OCI-LY7 (cell line): ENCODE measurements at regions not wholly inside any gene's neighbourhood (a gene's known extent, or its start where the extent isn't known, plus 50 kb on each side); places are given as distances from the start of the nearest gene placed in this dataset.

ENCODE experiments used
- BruUV-seq: library from RNA; stranded (reverse); fragments of 400-500 nt; replicated peaks from 2 replicates; lab custom pipeline; 2021; lab: Mats Ljungman, UMichigan
- CTCF ChIA-PET: fragments of 300-600 bp; sonication (Branson Sonifier 250); formaldehyde crosslinking; loops from one replicate; lab custom pipeline; 2022; ENCODE audit warnings: antibody characterized with exemption; ENCODE audit not compliant: unreplicated experiment; lab: Charles Lee
- POLR2A ChIA-PET: fragments of 300-600 bp; sonication (Branson Sonifier 250); formaldehyde crosslinking; loops from one replicate; lab custom pipeline; 2022; ENCODE audit warnings: antibody characterized with exemption; lab: Charles Lee
- DNase-seq: peaks from one replicate; pipeline ENCODE4 v3.0.0-alpha.2; 2015; ENCODE audit warnings: low spot score
- H2AFZ ChIP-seq: fragments of 200-600 bp; sonication (generic), shearing (Covaris generic); 2 replicates; pipeline ENCODE4 v1.6.1; 2014; ENCODE audit warnings: mild to moderate bottlenecking, antibody characterized with exemption, low read length, moderate library complexity
- H3K27ac ChIP-seq: fragments of 200-600 bp; sonication (generic); 2 replicates; pipeline ENCODE4 v1.5.1; 2014; ENCODE audit warnings: mixed run types, low read depth, mild to moderate bottlenecking, moderate library complexity, low read length, inconsistent platforms; ENCODE audit not compliant: poor library complexity, severe bottlenecking
- H3K36me3 ChIP-seq: fragments of 200-600 bp; sonication (generic); 2 replicates; pipeline ENCODE4 v1.6.1; 2014; ENCODE audit warnings: mild to moderate bottlenecking, antibody characterized with exemption, low read length, moderate library complexity, mixed read lengths; ENCODE audit not compliant: insufficient read depth
- H3K4me1 ChIP-seq: fragments of 200-600 bp; sonication (generic); 2 replicates; pipeline ENCODE4 v1.5.1; 2014; ENCODE audit warnings: mild to moderate bottlenecking, low read length; ENCODE audit not compliant: insufficient read depth, poor library complexity, severe bottlenecking
- H3K4me2 ChIP-seq: fragments of 200-600 bp; sonication (generic); 2 replicates; pipeline ENCODE4 v1.6.1; 2014; ENCODE audit warnings: mild to moderate bottlenecking, low read length
- H3K4me3 ChIP-seq: fragments of 200-600 bp; sonication (generic); 2 replicates; pipeline ENCODE4 v1.5.1; 2014; ENCODE audit warnings: mild to moderate bottlenecking, low read depth, low read length; ENCODE audit not compliant: poor library complexity, severe bottlenecking
- H3K79me2 ChIP-seq: fragments of 200-600 bp; sonication (generic); 2 replicates; pipeline ENCODE4 v1.6.1; 2016; ENCODE audit warnings: low read depth, mild to moderate bottlenecking, low read length, moderate library complexity, mixed read lengths; ENCODE audit not compliant: insufficient read depth
- H3K9me2 ChIP-seq: fragments of 200-600 bp; sonication (generic); 2 replicates; pipeline ENCODE4 v1.6.1; 2016; ENCODE audit warnings: mild to moderate bottlenecking, low read length, mixed read lengths; ENCODE audit not compliant: insufficient read depth
- H3K9me3 ChIP-seq: fragments of 200-600 bp; sonication (generic); 2 replicates; pipeline ENCODE4 v1.6.1; 2014; ENCODE audit warnings: mild to moderate bottlenecking, mixed run types, low read length, mixed read lengths
- H4K20me1 ChIP-seq: fragments of 200-600 bp; sonication (generic); 2 replicates; pipeline ENCODE4 v1.6.1; 2014; ENCODE audit warnings: mild to moderate bottlenecking, antibody characterized with exemption, low read length, moderate library complexity, mixed read lengths; ENCODE audit not compliant: insufficient read depth
- EZH2phosphoT487 ChIP-seq: fragments of 200-600 bp; sonication (generic); IDR thresholded peaks from 2 replicates; pipeline ENCODE4 v1.6.1; 2018; ENCODE audit warnings: low read depth, borderline replicate concordance, mild to moderate bottlenecking, mixed run types, antibody characterized with exemption, low read length, moderate library complexity, mixed read lengths
- intact Hi-C: fragments of 100-400 bp; cut with micrococcal nuclease; formaldehyde crosslinking; loops from one replicate; pipeline ENCODE4 v1.10.0; 2022; ENCODE audit not compliant: unreplicated experiment
- TF ChIP-seq, protein P1 (sequence below): fragments of 200-600 bp; sonication (generic); conservative IDR thresholded peaks from 2 replicates; pipeline ENCODE4 v1.5.1; 2014; ENCODE audit warnings: mild to moderate bottlenecking, antibody characterized with exemption, low read length, moderate library complexity, mixed read lengths

DNA sequence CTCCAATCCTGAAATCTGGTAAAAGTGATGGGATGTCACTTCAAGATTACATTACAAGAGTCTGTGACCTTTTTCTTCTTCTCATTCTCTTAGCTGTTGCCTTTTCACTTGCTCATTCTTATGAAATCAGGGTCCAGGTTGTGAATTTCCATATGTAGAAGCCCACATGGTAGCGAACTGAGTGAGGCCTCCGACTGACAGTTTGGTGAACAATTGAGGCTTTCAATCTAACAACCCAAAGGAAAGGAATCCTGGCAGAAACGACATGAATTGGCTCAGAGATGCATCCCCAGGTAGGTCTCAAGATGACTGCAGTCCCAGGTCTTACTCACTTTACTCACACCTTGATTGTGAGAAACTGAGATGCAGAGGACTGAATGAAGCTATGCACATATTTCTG lies 203.4 kb upstream of the FAT4 start:
- Histone ChIP-seq H3K4me1 (no peaks in the 10 kb centered on the region), H3K4me2 (no peak overlapping the region), H3K79me2 (no peaks in the 10 kb centered on the region), H3K27ac (no peak overlapping the region), H3K4me3 (no peak overlapping the region), H3K36me3 (no peaks in the 10 kb centered on the region), H2AFZ (no peak overlapping the region), H3K9me3 (no peaks in the 10 kb centered on the region), H4K20me1 (no peaks in the 10 kb centered on the region), H3K9me2 (no peaks in the 10 kb centered on the region)
- POLR2A ChIA-PET: no interaction called here
- CTCF ChIA-PET: no interaction called here
- no peak for TF ChIP-seq EZH2phosphoT487
- TF ChIP-seq, protein P1, sequence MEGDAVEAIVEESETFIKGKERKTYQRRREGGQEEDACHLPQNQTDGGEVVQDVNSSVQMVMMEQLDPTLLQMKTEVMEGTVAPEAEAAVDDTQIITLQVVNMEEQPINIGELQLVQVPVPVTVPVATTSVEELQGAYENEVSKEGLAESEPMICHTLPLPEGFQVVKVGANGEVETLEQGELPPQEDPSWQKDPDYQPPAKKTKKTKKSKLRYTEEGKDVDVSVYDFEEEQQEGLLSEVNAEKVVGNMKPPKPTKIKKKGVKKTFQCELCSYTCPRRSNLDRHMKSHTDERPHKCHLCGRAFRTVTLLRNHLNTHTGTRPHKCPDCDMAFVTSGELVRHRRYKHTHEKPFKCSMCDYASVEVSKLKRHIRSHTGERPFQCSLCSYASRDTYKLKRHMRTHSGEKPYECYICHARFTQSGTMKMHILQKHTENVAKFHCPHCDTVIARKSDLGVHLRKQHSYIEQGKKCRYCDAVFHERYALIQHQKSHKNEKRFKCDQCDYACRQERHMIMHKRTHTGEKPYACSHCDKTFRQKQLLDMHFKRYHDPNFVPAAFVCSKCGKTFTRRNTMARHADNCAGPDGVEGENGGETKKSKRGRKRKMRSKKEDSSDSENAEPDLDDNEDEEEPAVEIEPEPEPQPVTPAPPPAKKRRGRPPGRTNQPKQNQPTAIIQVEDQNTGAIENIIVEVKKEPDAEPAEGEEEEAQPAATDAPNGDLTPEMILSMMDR: no peak
- intact Hi-C loops: no loop called here
- no TSS peak for BruUV-seq
- no peak for DNase-seq

DNA sequence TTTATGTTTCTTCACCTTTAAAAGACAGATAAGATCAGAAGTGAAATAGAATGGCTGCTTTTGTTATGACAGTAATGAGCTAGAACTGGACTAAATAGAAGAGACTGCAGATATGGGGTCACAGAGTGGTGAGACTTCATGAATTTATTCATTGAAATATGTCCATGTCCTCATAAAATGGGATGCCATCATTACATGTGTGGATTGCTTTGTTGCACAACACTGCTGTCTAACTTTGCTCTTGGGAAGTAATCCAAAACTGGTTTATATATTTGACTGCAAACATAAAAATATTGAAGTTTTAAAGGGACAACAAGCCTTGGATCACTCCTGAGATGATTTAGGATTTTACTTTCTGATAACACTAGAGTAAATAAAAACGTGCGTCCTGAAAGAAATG lies 209.2 kb upstream of the FAT4 start:
- no peak overlapping the region for H3K4me2 ChIP-seq
- no TSS peak for BruUV-seq

DNA sequence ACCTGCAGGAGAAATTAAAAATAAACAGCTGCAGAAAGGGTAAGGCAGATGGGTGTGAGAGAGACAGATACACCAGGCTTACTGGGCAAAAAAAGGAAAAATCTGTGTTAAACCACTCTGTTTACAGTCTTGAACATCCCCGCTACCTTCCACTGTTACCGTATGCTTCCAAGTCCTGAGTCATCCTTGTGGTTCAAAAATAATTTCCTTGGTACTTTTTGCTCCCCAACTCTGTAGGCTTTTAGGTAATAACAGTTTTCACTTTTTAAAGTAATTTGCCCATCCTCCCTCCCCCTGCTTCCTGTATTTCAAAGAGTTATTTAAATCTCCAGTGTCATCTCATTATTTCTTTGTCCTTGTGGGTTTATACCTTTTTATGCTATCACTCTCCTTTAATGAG lies 210.1 kb upstream of the FAT4 start:
- no peak for DNase-seq
- POLR2A ChIA-PET: no interaction called here
- no peak overlapping the region for H3K4me2 ChIP-seq
- H3K9me3 ChIP-seq: no peaks in the 10 kb centered on the region
- no peaks in the 10 kb centered on the region for H3K79me2 ChIP-seq
- no TSS peak for BruUV-seq
- intact Hi-C loops: no loop called here
- H3K36me3 ChIP-seq: no peaks in the 10 kb centered on the region
- H3K9me2 ChIP-seq: no peaks in the 10 kb centered on the region
- H4K20me1 ChIP-seq: no peaks in the 10 kb centered on the region
- no peaks in the 10 kb centered on the region for H3K4me1 ChIP-seq
- TF ChIP-seq, protein P1: no peak
- no peak for TF ChIP-seq EZH2phosphoT487
- H3K4me3 ChIP-seq: no peak overlapping the region
- no peak overlapping the region for H3K27ac ChIP-seq
- no peak overlapping the region for H2AFZ ChIP-seq
- CTCF ChIA-PET: no interaction called here

More for the DNA sequence above, 209.2 kb upstream of the FAT4 start:
- no peaks in the 10 kb centered on the region for H3K4me1 ChIP-seq
- ChIA-PET CTCF (no interaction called here), POLR2A (interaction anchor here (0.7 kb wide), 1 partner anchor 27 kb away, joined by 3 read pairs; no protein-coding TSS in a partner anchor)
- H3K9me3 ChIP-seq: no peaks in the 10 kb centered on the region
- no peak overlapping the region for H2AFZ ChIP-seq
- H4K20me1 ChIP-seq: no peaks in the 10 kb centered on the region
- H3K36me3 ChIP-seq: no peaks in the 10 kb centered on the region
- H3K27ac ChIP-seq: no peak overlapping the region
- no peak for DNase-seq
- TF ChIP-seq EZH2phosphoT487: no peak
- TF ChIP-seq, protein P1: no peak
- H3K9me2 ChIP-seq: no peaks in the 10 kb centered on the region
- H3K79me2 ChIP-seq: no peaks in the 10 kb centered on the region
- intact Hi-C loops: no loop called here
- no peak overlapping the region for H3K4me3 ChIP-seq
